K562 (cell line): ENCODE measurements at regions not wholly inside any gene's neighbourhood (a gene's known extent, or its start where the extent isn't known, plus 50 kb on each side); places are given as distances from the start of the nearest gene placed in this dataset.

Experiments
- DMBX1 ChIP-seq: fragments of 250-450 bp; sonication (Bioruptor Pico); IDR thresholded peaks from 2 replicates; pipeline ENCODE4 v1.8.0; 2022; ENCODE audit warnings: inconsistent platforms, mild to moderate bottlenecking, moderate library complexity, borderline replicate concordance
- EP300 ChIP-seq: IDR thresholded peaks from 2 replicates; pipeline ENCODE4 v1.6.1; 2012; ENCODE audit warnings: low read length, improper control_type of control experiment
- FIP1L1 ChIP-seq: fragments of 200-400 bp; formaldehyde crosslinking; IDR thresholded peaks from 2 replicates; pipeline ENCODE4 v1.6.1; 2018; ENCODE audit warnings: mild to moderate bottlenecking, low read depth, low read length; ENCODE audit not compliant: poor library complexity, severe bottlenecking
- FOXP1 ChIP-seq: sonication (generic); formaldehyde crosslinking; IDR thresholded peaks from 2 replicates; pipeline ENCODE4 v1.8.0; 2022; ENCODE audit warnings: mild to moderate bottlenecking, missing genetic modification reagents
- FUS ChIP-seq: fragments of 200-400 bp; formaldehyde crosslinking; optimal IDR thresholded peaks from 2 replicates; pipeline ENCODE3; 2017; ENCODE audit warnings: low read depth, low read length
- HBP1 ChIP-seq: fragments of 450-650 bp; formaldehyde crosslinking; IDR thresholded peaks from 2 replicates; pipeline ENCODE4 v1.4.0; 2022; ENCODE audit warnings: missing genetic modification characterization
- MAFF ChIP-seq: IDR thresholded peaks from 2 replicates; pipeline ENCODE4 v1.6.1; 2012; ENCODE audit warnings: low read length, improper control_type of control experiment
- MEF2A ChIP-seq: IDR thresholded peaks from 2 replicates; pipeline ENCODE4 v1.6.1; 2011; ENCODE audit warnings: low read depth, mild to moderate bottlenecking, low read length, moderate library complexity; ENCODE audit not compliant: control insufficient read depth
- NCOA1 ChIP-seq: fragments of 450-650 bp; IDR thresholded peaks from 2 replicates; pipeline ENCODE4 v1.6.1; 2016; ENCODE audit warnings: low read depth
- PRMT5 ChIP-seq: sonication (generic); formaldehyde crosslinking; IDR thresholded peaks from 2 replicates; pipeline ENCODE4 v1.5.0; 2020; ENCODE audit warnings: missing genetic modification reagents
- PTRF ChIP-seq: fragments of 450-650 bp; IDR thresholded peaks from 2 replicates; pipeline ENCODE4 v1.6.1; 2016; ENCODE audit warnings: mild to moderate bottlenecking, missing genetic modification characterization, missing compliant biosample characterization
- RAD21 ChIP-seq, 2 experiments: fragments of 250-450 bp in 1 of 2; fragments of 450-650 bp in 1 of 2; sonication (Bioruptor Pico) in 1 of 2; formaldehyde crosslinking in 1 of 2; IDR thresholded peaks in 1 of 2; conservative IDR thresholded peaks in 1 of 2; 2 replicates each; pipeline versions ENCODE4 v1.4.0 to v1.8.0; 2020 to 2022; ENCODE audit warnings: mild to moderate bottlenecking in 2 of 2, moderate library complexity in 1 of 2
- RCOR1 ChIP-seq, 2 experiments: IDR thresholded peaks; 2 replicates each; pipeline ENCODE4 v1.6.1; 2012; ENCODE audit warnings: low read depth in 2 of 2, low read length in 2 of 2, borderline replicate concordance in 1 of 2, improper control_type of control experiment in 1 of 2
- SAFB ChIP-seq: fragments of 200-400 bp; formaldehyde crosslinking; IDR thresholded peaks from 2 replicates; pipeline ENCODE4 v1.6.1; 2017; ENCODE audit warnings: low read depth, low read length, borderline replicate concordance
- SMARCA5 ChIP-seq: fragments of 450-650 bp; IDR thresholded peaks from 2 replicates; pipeline ENCODE4 v1.6.1; 2016
- SRF ChIP-seq, 2 experiments: fragments of 250-450, 450-650 bp in 1 of 2; sonication (Bioruptor Pico) in 1 of 2; sonication (generic) in 1 of 2; formaldehyde crosslinking; IDR thresholded peaks; 2 replicates each; pipeline versions ENCODE4 v1.5.0 to v1.5.1; 2020 to 2022; ENCODE audit warnings: mild to moderate bottlenecking in 1 of 2, missing genetic modification reagents in 1 of 2
- STAT5B ChIP-seq: fragments of 250-450 bp; sonication (Bioruptor Pico); IDR thresholded peaks from 2 replicates; pipeline ENCODE4 v1.8.0; 2021; ENCODE audit warnings: mild to moderate bottlenecking, inconsistent platforms
- ZNF133 ChIP-seq: fragments of 250-450 bp; sonication (Bioruptor Pico); IDR thresholded peaks from 2 replicates; pipeline ENCODE4 v1.4.0; 2020; ENCODE audit warnings: mild to moderate bottlenecking
- ZNF232 ChIP-seq: sonication (generic); formaldehyde crosslinking; IDR thresholded peaks from 2 replicates; pipeline ENCODE4 v1.8.0; 2022; ENCODE audit warnings: mild to moderate bottlenecking, missing genetic modification reagents
- ZNF384 ChIP-seq: IDR thresholded peaks from 2 replicates; pipeline ENCODE4 v1.6.1; 2012; ENCODE audit warnings: low read depth, low read length, improper control_type of control experiment
- TF ChIP-seq, protein P1 (sequence below): sonication (generic); formaldehyde crosslinking; IDR thresholded peaks from 2 replicates; pipeline ENCODE4 v1.8.0; 2022; ENCODE audit warnings: missing genetic modification reagents, mild to moderate bottlenecking, borderline replicate concordance
- TF ChIP-seq, protein P2 (sequence below): fragments of 200-800 bp; sonication (Bioruptor generic); IDR thresholded peaks from 2 replicates; pipeline ENCODE4 v1.6.1; 2017; ENCODE audit warnings: missing genetic modification characterization, missing compliant biosample characterization

GRCh38 chr12:14257734-14258574, 107.5 kb upstream of the ATF7IP start (continued):
- TF ChIP-seq DMBX1 (CRISPR knock-in tag) (no peak; the same call in 1 of the 2 replicates), ZNF133 (CRISPR knock-in tag) (no peak), STAT5B (no peak), PTRF (peak; percentile 50; the same call in 1 of the 2 replicates), FIP1L1 (no peak), RCOR1 (IDR thresholded peaks at IDR 0.05; ENCODE audit: borderline replicate concordance in 1 of 2, low read depth in 2 of 2, low read length in 2 of 2) (peak in 1 of 2 experiments; percentile 6; a peak in 2 of 4 replicates), SMARCA5 (peak; percentile 92), EP300 (peak; percentile 86), RAD21 (CRISPR knock-in tag; conservative IDR thresholded peaks at IDR 0.05 in 1 of 2, IDR thresholded peaks at IDR 0.05 in 1 of 2) (peak; percentile 62 to 71), SRF (CRISPR knock-in tag; IDR thresholded peaks at IDR 0.05) (peak in 1 of 2 experiments; percentile 61; a peak in 1 of 4 replicates), ZNF384 (no peak), HBP1 (CRISPR knock-in tag) (no peak), SAFB (no peak), FOXP1 (no peak), PRMT5 (no peak), ZNF232 (CRISPR knock-in tag) (no peak), NCOA1 (peak; percentile 82), MAFF (peak; percentile 32; the same call in 1 of the 2 replicates), MEF2A (0 out of 2 replicates have a peak, but pooled peaks have one; percentile 4), FUS (no peak)
- TF ChIP-seq, protein P1, sequence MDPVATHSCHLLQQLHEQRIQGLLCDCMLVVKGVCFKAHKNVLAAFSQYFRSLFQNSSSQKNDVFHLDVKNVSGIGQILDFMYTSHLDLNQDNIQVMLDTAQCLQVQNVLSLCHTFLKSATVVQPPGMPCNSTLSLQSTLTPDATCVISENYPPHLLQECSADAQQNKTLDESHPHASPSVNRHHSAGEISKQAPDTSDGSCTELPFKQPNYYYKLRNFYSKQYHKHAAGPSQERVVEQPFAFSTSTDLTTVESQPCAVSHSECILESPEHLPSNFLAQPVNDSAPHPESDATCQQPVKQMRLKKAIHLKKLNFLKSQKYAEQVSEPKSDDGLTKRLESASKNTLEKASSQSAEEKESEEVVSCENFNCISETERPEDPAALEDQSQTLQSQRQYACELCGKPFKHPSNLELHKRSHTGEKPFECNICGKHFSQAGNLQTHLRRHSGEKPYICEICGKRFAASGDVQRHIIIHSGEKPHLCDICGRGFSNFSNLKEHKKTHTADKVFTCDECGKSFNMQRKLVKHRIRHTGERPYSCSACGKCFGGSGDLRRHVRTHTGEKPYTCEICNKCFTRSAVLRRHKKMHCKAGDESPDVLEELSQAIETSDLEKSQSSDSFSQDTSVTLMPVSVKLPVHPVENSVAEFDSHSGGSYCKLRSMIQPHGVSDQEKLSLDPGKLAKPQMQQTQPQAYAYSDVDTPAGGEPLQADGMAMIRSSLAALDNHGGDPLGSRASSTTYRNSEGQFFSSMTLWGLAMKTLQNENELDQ (CRISPR knock-in tag), result no peak
- TF ChIP-seq, protein P2, sequence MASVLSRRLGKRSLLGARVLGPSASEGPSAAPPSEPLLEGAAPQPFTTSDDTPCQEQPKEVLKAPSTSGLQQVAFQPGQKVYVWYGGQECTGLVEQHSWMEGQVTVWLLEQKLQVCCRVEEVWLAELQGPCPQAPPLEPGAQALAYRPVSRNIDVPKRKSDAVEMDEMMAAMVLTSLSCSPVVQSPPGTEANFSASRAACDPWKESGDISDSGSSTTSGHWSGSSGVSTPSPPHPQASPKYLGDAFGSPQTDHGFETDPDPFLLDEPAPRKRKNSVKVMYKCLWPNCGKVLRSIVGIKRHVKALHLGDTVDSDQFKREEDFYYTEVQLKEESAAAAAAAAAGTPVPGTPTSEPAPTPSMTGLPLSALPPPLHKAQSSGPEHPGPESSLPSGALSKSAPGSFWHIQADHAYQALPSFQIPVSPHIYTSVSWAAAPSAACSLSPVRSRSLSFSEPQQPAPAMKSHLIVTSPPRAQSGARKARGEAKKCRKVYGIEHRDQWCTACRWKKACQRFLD (CRISPR knock-in tag), result no peak; the same call in 1 of the 2 replicates
